Left renal pelvis (tissue), 4 donors: ENCODE measurements at regions not wholly inside any gene's neighbourhood (a gene's known extent, or its start where the extent isn't known, plus 50 kb on each side); places are given as distances from the start of the nearest gene placed in this dataset.
"Not testable (repeated sequence)": the region's sequence is repeated elsewhere in the genome, so short reads cannot be mapped to it uniquely, and the experiment has no call there.

Experiments
- DNase-seq, 4 donors: peaks; one replicate each; pipeline ENCODE4 v3.0.0-alpha.2; 2013; ENCODE audit warnings: low read depth in 4 of 4, low spot score in 3 of 4

GRCh38 chr7:65317372-65317771, 56.3 kb upstream of the ZNF92 start:
- DNase-seq: no peak

- DNase-seq: no peak
Observed at GRCh38 chr7:65310761-65311160, 62.9 kb upstream of the ZNF92 start.

GRCh38 chr7:65308300-65308678, 65.4 kb upstream of the ZNF92 start:
- DNase-seq: no peak

GRCh38 chr7:65307651-65308299, 65.9 kb upstream of the ZNF92 start:
- peak; percentile 20 to 44 (median 30) for DNase-seq

- DNase-seq: peak; percentile 1 to 24 (median 6)
Observed at GRCh38 chr7:65304175-65304574, 69.5 kb upstream of the ZNF92 start.

GRCh38 chr7:65302883-65303282, 70.8 kb upstream of the ZNF92 start:
- no peak for DNase-seq

- no peak for DNase-seq
Observed at GRCh38 chr7:65301007-65301406, 72.6 kb upstream of the ZNF92 start.

- DNase-seq: no peak
Observed at GRCh38 chr7:65295409-65295808, 78.2 kb upstream of the ZNF92 start.

- DNase-seq: not testable (repeated sequence)
Observed at GRCh38 chr7:65290340-65290739, 83.3 kb upstream of the ZNF92 start.

- no peak for DNase-seq
Observed at GRCh38 chr7:65287023-65287422, 86.6 kb upstream of the ZNF92 start.

- no peak for DNase-seq
Observed at GRCh38 chr7:65285906-65286864, 87.5 kb upstream of the ZNF92 start.

- DNase-seq: not testable (repeated sequence)
Observed at GRCh38 chr7:65285241-65285640, 88.4 kb upstream of the ZNF92 start.

- no peak for DNase-seq
Observed at GRCh38 chr7:65279795-65280194, 93.9 kb upstream of the ZNF92 start.

GRCh38 chr7:65276822-65277221, 96.8 kb upstream of the ZNF92 start:
- no peak for DNase-seq

GRCh38 chr7:65271502-65271901, 102.2 kb upstream of the ZNF92 start:
- not testable (repeated sequence) for DNase-seq

- DNase-seq: peak; percentile 76 to 89 (median 78)
Observed at GRCh38 chr7:65269150-65269856, 104.4 kb upstream of the ZNF92 start.

GRCh38 chr7:65268782-65269149, 104.9 kb upstream of the ZNF92 start:
- DNase-seq: no peak

- DNase-seq: no peak
Observed at GRCh38 chr7:65265933-65266519, 107.6 kb upstream of the ZNF92 start.

GRCh38 chr7:65264258-65264657, 109.4 kb upstream of the ZNF92 start:
- DNase-seq: no peak

GRCh38 chr7:65260673-65261072, 113.0 kb upstream of the ZNF92 start:
- DNase-seq: not testable (repeated sequence)
